Fibroblast of skin of left biceps (primary cell): ENCODE measurements at regions not wholly inside any gene's neighbourhood (a gene's known extent, or its start where the extent isn't known, plus 50 kb on each side); places are given as distances from the start of the nearest gene placed in this dataset.
"Not testable (repeated sequence)": the region's sequence is repeated elsewhere in the genome, so short reads cannot be mapped to it uniquely, and the experiment has no call there.

Source experiments
- DNase-seq, 2 experiments: peaks; one replicate each; pipeline ENCODE4 v3.0.0-alpha.2; 2013; ENCODE audit warnings: low read depth in 2 of 2

- DNase-seq = no peak
Observed at GRCh38 chr3:140752499-140752898, 74.6 kb downstream of the TRIM42 start.

GRCh38 chr3:140753865-140754754 lies 76.2 kb downstream of the TRIM42 start:
- no peak for DNase-seq

GRCh38 chr3:140754936-140755335 lies 77.1 kb downstream of the TRIM42 start:
- DNase-seq = no peak

- DNase-seq = no peak
Observed at GRCh38 chr3:140756240-140757016, 78.6 kb downstream of the TRIM42 start.

- no peak for DNase-seq
Observed at GRCh38 chr3:140758791-140759444, 81.1 kb downstream of the TRIM42 start.

GRCh38 chr3:140760324-140761075 lies 82.6 kb downstream of the TRIM42 start:
- no peak for DNase-seq

GRCh38 chr3:140761076-140761639 lies 83.3 kb downstream of the TRIM42 start:
- no peak for DNase-seq

GRCh38 chr3:140762746-140763145 lies 84.9 kb downstream of the TRIM42 start:
- no peak for DNase-seq

GRCh38 chr3:140763532-140763931 lies 85.7 kb downstream of the TRIM42 start:
- no peak for DNase-seq

GRCh38 chr3:140765246-140765645 lies 87.4 kb downstream of the TRIM42 start:
- no peak for DNase-seq

- DNase-seq = no peak
Observed at GRCh38 chr3:140766465-140766864, 88.6 kb downstream of the TRIM42 start.

- no peak for DNase-seq
Observed at GRCh38 chr3:140767566-140767965, 89.7 kb downstream of the TRIM42 start.

GRCh38 chr3:140768941-140769340 lies 91.1 kb downstream of the TRIM42 start:
- DNase-seq = peak; percentile 8 to 12

- no peak for DNase-seq
Observed at GRCh38 chr3:140769951-140770350, 92.1 kb downstream of the TRIM42 start.

- no peak for DNase-seq
Observed at GRCh38 chr3:140770977-140771667, 93.3 kb downstream of the TRIM42 start.

- DNase-seq = no peak
Observed at GRCh38 chr3:140777631-140778233, 99.9 kb downstream of the TRIM42 start.

GRCh38 chr3:140791368-140791767 lies 113.5 kb downstream of the TRIM42 start:
- DNase-seq = no peak

GRCh38 chr3:140794507-140794906 lies 116.6 kb downstream of the TRIM42 start:
- DNase-seq = no peak

- not testable (repeated sequence) for DNase-seq
Observed at GRCh38 chr3:140802898-140803297, 125.0 kb downstream of the TRIM42 start.

- DNase-seq = no peak
Observed at GRCh38 chr3:140809316-140809715, 131.5 kb downstream of the TRIM42 start.
